ENCODE measurements at regions not wholly inside any gene's neighbourhood (a gene's known extent, or its start where the extent isn't known, plus 50 kb on each side); places are given as distances from the start of the nearest gene placed in this dataset.
"Not testable (repeated sequence)": the region's sequence is repeated elsewhere in the genome, so short reads cannot be mapped to it uniquely, and the experiment has no call there.

DNA sequence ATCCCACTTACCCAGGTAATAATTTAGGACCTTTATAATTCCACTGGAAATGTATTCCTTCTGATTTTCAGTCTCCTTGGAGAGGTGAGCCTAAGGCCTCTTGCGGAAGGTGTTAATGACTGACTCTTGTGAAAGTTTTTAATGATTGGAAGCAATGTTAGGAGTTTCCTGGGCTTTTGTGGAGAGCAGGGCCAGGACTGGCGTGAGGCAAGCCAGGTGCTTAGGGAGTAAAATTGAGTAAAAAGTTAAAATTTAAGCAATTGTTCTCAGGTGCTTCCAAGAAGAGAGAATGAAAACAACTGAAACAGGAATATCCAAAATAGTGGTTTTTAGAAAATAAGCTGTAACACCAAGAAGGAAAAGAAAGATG is 130.6 kb upstream of the TGFBR2 start:
- DNase-seq = no peak

DNA sequence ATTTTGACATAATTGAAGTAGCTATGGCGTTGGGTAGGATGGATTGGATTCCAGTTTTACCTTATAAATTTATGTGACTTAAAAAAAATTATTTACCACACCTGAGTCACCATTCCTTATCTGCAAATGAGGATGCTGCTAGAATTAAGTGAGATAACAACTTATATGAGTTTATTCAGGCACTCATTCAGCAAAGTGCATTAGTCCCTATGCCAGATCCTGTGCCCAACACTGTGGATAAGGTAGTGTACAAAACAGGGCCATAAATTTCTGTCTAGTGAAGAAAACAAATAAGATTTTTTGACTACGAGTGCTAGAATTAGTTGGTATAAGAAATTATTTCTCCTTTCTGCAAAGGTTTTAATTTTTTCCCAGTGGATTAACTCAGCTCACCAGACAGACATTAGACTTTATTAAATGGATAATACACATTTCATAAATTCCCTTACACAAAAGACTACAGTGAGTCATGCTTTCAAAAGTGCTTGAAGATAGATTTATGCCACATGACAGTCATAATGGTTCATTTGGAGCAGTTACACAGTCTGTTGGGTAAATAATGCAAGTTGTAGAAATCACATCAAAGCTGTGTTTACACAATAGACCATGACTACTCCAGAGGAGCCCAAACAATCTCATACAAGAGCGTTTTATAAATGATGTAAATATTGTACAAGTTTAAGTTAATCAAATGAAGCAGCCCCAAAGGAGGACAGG is 129.9 kb upstream of the TGFBR2 start:
- DNase-seq = no peak

DNA sequence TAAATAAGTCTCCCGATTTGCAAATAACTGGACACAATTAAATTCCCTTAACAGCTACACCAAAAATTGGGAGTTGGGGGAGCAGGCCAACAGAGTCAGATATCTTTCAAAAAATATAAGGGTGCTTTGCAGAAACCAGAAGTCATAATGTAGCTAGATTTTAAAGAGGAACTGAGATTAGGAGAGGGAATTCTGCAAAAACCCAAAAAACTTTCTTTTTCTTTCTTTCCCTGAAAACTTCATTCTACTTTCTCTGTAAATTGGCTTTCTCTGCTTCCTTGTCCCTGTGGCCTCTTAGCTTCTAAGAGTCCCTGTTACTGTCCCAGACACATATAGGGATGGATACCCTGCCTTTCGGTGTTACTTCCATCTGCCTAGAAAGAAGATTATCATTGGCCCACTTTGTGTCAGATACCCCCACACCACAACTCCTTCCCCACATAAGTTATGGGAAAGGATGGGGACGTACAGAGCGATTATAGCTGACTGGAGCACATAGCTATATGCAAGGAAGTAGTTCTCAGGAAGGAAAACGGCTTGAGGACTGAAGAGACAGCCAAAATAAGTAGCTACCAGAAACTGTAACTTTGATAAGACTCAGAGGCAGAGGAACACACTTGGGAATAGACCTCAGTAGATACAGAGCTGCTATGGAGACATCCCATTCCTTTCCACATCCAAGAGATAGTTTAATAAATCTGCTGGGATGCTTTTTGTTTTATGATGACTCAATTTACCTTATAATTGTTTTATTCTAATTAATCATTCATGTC is 129.1 kb upstream of the TGFBR2 start:
- DNase-seq = no peak

DNA sequence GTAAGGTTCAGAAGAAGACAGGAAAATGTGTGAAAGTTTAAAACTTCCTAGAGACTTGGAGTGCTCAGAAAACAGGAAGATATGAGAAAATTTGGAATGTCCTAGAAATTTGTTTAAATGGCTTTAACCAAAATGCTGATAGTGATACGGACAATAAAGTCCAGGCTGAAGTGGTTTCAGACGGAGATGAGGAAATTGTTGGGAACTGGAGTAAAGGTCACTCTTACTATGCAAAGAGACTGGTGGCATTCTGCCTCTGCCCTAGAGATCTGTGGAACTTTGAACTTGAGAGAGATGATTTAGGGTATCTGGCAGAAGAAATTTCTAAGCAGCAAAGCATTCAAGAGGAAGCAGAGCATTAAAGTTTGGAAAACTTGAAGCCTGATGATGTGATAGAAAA is 126.7 kb upstream of the TGFBR2 start:
- DNase-seq = not testable (repeated sequence)

DNA sequence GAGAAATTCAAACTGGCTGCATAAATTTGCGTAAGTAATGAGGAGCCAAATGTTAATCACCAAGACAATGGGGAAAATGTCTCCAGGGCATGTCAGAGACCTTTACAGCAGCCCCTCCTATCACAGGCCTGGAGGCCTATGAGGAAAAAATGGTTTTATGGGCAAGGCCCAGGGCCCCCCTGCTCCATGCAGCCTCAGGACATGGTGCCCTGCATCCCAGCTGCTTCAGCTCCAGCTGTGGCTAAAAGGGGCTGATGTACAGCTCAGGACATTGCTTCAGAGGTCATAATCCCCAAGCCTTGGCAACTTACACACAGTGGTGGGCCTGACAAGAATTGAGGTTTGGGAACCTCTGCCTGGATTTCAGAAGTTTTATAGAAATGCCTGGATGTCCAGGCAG is 126.2 kb upstream of the TGFBR2 start:
- DNase-seq = not testable (repeated sequence)

DNA sequence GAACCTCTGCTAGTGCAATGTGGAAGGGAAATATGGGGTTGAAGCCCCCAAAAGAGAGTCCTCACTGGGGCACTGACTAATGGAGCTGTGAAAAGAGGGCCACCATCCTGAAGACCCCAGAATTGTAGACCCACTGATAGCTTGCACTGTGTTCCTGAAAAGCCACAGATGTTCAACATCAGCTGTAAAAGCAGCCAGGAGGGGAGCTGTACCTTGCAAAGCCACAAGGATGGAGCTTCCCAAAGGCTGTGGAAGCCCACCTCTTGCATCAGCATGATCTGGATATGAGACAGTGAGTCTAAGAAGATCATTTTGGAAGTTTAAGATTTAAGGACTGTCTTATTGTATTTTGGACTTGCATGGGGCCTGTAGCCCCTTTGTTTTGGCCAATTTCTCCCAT is 125.8 kb upstream of the TGFBR2 start:
- DNase-seq = no peak

DNA sequence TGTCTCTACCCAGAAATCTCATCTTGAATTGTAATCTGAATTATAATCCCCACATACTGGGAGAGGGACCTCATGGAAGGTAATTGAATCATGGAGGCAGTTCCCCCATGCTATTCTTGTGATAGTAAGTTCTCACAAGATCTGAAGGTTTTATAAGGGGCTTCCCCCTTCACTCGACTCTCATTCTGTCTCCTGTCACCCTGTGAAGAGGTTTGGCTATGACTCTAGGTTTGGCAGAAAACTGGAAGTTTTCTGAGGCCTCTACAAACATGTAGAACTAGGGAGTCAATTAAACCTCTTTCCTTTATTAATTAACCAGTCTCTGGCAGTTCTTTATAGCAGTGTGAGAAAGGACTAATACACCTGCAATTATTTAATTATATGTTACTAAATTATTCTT is 125.2 kb upstream of the TGFBR2 start:
- no peak for DNase-seq

DNA sequence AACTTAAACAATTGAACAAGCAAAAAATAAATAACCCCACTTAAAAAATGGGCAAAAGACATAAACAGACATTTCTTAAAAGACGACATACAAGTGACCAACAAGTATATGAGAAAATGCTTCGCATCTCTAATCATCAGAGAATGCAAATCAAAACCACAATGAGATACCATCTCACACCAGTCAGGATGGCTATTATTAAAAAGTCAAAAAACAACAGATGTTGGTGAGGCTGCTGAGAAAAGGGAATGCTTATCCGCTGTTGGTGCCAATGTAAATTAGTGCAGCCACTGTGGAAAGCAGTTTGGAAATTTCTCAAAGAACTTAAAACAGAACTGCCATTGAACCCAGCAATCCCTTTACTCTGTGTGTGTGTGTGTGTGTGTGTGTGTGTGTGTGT is 122.2 kb upstream of the TGFBR2 start:
- not testable (repeated sequence) for DNase-seq

DNA sequence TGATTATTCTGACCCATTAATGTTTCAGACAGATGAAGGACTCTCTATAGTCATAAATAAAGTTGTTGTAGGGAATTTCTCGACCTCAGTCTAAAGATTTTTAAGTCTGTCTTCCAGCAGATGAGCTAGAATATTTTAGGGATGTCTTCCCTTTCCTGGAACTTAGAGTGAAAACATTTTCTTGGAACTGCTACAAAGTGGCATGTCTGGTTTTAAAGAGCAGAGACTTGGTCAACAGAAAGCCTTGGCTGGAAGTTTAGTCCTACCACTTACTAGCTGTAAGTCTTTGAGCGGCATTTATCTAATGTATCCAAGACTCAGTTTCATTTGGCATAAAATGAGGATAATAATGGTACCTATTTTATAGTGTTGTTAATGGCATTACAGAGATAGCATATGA is 120.0 kb upstream of the TGFBR2 start:
- no peak for DNase-seq

DNA sequence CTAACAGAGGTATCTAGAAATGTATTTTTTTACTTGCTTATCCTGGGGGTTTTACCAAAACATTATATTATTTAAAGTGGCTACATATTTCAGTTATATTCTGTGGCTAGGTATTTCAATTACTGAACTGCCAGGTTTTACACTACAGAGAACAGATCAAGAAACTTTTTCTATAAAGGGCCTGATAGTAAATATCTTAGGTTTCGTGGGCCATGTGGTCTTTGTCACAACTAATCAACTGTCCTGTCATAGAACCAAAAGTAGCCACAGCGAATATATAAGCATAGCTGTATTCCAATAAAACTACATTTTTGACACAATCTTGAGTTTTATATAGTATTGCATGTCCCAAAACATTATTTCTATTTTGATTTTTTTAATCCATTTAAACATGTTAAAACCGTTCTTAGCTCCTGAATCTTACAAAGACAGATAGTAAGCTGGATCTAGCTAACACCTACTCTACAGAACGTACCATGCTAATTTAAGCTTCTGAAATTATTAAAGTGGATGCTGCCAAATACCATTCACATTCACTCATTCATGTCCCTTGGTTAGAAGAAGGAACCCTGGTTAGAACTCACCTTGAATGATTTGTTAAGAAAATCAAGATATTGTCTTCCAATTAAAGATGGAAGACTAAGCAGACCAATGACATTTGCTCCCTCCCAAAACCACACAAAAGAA is 118.2 kb upstream of the TGFBR2 start:
- DNase-seq = no peak

DNA sequence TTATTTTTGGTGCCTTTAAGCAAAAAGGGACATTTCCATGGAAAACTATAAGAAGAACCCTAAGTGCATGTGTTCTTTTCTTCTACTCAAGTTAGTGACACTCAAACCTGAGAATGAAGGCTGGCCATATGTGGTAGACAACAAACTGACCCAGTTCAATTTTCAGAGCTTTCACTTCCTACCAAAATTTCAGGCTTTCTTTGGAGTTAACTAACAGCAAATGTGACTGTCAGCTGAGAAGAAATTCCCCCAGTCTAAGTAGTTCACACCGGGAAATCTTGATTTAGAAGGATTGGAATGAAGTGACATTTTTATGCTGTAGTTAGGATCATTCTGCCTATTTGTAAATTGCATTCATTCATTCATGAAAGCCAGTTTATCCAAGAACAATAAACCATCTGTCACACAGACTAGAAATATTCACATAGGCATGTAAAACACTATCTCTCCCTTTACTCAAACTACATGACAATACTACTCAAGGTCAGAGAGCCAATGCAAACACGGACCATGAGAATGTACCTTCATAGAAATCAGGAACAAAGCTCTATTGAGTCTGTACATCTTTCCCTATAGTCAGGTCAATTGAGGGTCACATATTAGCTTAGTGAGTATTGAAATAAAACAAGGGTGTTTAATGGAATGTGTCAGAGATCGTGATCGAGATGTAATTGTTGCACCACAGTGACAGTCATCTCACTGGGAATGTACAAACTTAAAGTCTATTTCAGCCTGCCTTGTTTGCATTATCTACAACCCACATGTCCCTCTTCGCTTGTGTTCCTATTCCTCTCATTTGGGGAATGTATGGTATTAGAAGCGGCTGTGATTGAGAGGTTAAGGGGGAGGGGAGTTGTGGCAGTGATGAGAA is 113.8 kb upstream of the TGFBR2 start:
- no peak for DNase-seq

DNA sequence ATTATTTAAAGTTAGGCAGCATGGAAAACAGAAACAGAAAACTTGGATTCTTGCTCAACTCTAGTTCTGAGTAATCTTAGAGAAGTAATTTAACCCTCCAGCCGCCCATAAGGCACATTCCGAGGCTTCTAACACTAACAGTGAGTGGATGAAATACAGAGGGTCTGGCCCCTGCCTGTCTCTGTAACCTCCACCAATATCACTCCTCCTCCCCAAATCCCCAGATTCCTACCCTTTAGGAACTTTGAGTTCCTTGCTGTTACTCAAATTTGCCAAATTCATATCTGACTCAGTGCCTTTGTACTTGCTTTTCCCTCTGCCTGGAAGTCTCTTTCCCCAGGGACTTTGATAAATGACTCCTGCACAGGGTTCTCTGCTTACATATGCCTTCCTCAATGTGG is 112.5 kb upstream of the TGFBR2 start:
- DNase-seq = no peak

DNA sequence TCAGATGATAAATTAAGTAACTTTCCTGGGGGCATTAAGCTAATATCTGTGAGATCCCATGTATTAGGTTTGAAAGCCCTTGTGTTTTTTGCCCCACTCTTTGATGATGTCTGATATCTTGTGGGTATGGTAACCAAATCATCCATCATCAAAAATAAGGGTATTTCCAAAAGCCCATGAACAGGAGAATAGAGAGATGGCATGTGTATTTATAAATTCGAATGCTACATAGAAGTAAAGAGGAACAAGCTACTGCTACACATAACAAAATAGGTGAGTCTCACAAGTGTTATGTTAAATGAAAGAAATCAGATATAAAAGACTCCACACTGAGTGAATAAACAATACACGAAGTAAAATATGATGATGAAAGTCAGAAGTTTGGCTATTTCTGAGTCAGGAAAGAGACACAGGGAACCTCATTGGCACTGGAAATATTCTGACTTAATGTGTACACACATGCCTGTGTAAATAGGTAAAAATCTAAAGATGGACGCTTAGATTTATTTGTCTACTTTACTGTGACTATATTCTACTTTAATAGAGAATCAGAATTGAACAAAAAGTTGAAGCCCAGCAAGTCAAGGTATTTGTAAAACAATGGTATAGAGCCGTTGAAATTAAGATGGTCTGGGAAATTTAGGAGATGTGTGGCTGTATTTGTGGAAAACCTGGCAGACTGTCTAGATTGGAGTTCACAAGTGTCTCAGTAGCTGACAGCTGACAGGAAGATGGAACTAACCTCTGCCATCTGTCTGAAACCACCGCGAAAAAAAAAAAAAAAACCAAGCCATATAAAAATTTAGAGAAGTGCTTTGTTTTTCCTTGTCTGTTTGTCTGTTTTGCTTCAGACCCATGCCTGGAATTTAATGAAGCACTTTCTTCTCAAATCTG is 111.0 kb upstream of the TGFBR2 start:
- no peak for DNase-seq

DNA sequence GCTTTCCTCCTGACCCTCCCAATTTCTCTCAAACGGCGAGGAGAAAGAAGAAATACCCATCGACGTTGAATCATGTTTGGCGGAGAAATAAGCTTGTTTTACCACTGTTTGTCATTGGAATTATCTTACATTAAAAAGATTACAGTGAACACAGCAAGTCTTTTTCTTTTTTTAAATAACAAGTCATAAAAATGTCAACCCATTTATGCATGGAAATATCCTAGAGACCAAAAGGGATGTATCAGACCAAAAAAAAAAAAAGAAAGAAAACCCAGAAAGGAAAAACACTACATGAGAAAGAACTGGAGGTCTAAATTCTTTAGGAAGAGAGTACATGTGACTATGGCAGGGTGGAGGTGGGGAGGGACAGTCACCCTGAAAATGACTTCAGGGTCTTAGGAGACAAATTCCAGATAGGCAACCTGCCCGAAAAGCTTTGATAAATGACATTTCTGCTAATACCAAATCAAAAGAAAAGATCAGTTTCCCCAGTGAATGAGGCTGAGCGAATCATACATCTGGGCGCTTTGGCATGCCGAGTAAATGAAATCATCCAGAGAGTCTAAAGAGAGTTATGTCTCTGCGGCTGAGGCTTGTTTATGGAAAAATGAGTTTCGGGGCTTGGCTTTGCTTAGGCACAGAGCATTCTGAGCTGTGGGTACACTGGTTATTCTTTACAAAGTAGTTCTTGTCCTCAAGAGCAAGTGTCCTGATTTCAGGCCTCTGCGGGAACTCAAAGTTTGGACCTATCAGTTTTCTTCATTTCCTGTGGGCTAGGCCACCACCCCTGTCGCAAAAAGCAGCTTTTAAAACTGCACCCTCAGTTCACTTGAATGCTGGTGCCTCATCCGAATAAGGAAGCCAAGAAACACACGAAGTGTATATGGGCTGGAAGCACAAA is 110.1 kb upstream of the TGFBR2 start:
- DNase-seq = no peak

DNA sequence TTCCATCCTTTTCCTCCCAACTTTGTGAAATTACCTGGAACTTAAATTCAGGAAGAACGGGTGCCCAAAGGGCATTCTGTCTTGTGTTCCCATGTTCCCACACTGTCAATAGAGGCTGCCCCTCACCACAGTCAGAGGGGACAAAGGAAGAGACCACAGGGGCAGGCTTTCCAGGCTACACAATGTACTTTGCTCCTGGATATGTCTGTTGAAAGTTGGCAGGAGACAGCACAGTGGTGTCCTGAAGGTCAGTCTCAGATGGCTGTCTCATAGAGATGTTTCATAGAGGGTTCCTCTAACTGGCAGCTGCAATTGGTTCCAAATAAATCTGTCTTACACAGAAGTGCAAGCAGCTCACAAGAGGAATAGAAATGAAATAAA is 107.8 kb upstream of the TGFBR2 start:
- no peak for DNase-seq

DNA sequence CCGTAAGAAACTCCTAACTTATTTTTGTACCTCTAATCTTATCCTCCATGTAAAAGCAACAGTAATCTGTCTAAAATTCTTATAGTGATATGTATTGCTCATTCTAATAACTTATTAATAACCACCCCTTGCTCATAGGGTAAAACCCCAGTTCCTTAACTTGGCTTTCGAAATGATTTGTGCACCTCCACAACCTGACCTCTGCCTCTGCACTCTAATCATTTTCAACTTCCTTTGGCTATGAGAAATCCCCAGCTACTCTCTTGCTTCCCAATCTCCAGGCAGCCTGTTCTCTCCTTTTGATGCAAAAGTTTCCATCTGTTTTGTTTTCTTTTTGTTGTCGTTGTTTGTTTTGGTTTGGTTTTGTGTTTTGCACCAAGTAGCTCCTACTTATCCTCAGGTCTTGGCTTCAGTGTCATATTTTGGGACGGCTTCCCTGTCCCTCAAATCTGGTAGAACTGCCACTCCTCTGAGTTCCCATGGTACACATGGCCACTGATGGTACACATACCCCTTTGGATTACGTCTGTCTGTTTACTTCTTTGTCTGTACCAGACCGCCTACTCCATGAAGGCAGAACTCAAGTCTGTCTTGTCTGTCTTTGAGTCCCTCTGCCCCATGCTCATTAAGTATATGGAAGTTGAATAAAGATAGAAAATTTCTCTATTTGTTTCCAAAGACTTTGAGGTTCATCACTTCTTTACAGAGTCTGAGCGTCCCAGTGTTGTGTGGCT is 105.6 kb upstream of the TGFBR2 start:
- no peak for DNase-seq

DNA sequence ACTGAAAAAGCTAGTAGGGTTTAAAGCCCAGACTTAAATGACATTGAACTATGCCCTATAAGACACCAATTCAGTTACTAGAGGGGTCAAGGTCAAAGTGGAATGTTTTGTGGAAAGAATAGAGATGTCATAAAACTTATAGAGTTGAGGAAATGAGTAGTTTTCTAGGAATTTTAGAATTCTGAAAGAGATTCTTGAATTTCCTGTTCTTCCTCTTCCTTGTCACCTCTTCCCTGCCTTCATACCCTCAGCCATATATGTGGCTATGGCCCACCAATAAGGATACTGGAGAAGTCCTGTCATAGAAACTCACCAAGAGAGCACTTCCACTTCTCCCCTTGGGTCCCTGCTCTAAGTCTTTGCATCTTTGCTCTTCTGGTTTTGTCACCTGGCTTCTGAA is 104.9 kb upstream of the TGFBR2 start:
- DNase-seq = no peak

DNA sequence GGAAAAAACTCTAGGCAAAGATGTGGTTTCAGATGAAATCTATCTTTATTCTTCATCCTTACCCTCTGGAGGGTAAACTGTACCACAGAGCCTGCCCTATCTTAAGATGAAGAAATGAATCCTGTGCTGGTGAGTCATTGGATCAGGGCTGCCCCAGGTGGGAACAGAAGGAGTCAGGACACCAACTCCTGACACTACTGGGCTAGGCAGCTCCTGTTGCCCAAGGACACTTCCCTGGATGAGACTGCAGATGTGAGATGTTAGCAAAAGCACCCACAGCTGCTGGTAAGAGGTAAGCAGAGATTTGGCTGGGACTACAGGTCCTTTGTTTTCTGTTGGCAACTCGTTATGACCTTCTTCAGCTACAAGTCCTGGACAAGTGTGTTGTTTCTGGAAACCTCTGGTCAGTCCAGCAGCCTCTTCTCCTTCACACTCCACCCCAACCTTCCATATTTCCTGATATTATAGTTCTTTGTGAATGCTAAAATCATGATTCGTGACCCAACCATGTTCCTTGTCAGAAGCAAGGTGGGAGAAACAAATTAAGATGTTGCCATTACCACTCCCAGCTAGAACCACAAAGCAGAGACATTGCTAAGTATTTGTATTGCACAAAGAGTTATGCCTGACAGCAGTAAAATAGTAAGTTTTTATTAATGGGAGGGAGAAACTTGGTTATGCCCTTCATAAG is 104.2 kb upstream of the TGFBR2 start:
- DNase-seq = no peak

DNA sequence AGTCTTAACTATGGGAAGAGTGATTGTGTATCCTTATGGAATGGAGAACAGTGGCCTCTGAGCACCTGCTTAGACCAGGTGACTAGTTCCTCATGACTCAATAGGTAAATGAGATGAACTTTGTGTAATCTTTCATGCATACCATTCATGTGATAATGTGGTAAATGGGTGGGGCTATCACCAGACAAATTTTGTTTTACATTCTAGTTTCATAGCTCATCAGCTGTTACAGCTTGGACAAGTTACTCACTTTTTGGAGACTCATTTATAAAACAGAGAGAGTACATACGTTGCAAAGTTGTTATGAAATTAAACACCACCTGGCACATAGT is 103.7 kb upstream of the TGFBR2 start:
- no peak for DNase-seq

DNA sequence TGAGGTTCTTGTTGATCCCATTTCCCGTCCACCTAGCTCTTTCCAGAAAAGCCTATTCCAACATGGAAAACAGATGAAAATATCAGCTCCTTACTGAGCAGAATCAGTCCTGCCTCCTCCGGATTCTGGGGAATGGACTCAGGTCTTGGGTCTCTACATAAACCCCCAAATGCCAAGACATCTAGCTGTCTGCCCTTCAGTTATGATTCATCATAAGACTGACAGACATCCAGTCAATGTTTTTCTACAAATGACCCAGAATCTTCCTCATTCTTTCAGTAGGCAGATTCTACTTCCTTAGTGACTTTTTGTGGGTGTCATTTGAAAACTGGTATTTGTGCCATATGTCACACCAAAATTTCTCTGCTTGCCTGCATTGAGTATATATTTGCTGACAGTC is 103.0 kb upstream of the TGFBR2 start:
- no peak for DNase-seq

Measured in NCI-H2107 (cell line).